Nephron (organoid): ENCODE measurements at regions not wholly inside any gene's neighbourhood (a gene's known extent, or its start where the extent isn't known, plus 50 kb on each side); places are given as distances from the start of the nearest gene placed in this dataset.

ENCODE experiments used
- H3K27ac Mint-ChIP-seq, 3 experiments: 2 replicates each; pipeline ENCODE4 v1.8.0; 2020; ENCODE audit warnings: mixed read lengths in 3 of 3, mild to moderate bottlenecking in 2 of 3, moderate library complexity in 1 of 3
- H3K27me3 Mint-ChIP-seq: 2 replicates; pipeline ENCODE4 v1.8.0; 2021; ENCODE audit warnings: low read depth, mild to moderate bottlenecking, moderate library complexity, mixed read lengths
- H3K36me3 Mint-ChIP-seq: 2 replicates; pipeline ENCODE4 v1.8.0; 2020; ENCODE audit warnings: low read depth, mixed read lengths
- H3K4me1 Mint-ChIP-seq: 2 replicates; pipeline ENCODE4 v1.8.0; 2020; ENCODE audit warnings: mixed read lengths
- H3K4me3 Mint-ChIP-seq, 3 experiments: 2 replicates each; pipeline ENCODE4 v1.8.0; 2020; ENCODE audit warnings: mild to moderate bottlenecking in 3 of 3, mixed read lengths in 3 of 3, moderate library complexity in 2 of 3
- H3K9me3 Mint-ChIP-seq: 2 replicates; pipeline ENCODE4 v1.8.0; 2020; ENCODE audit warnings: mixed read lengths
- CTCF ChIP-seq, 3 experiments: fragments of 200-600 bp; sonication (generic); IDR thresholded peaks; one replicate each; pipeline ENCODE4 v1.5.0; 2021; ENCODE audit warnings: antibody characterized with exemption in 3 of 3; ENCODE audit not compliant: unreplicated experiment in 3 of 3

GRCh38 chr7:50868426-50869100 lies 85.9 kb upstream of the GRB10 start:
- peaks cover 4% of the 10 kb centered on the region for H3K27me3 Mint-ChIP-seq
- H3K4me1 Mint-ChIP-seq = no peaks in the 10 kb centered on the region
- peak overlapping the region in 1 of 3 experiments; percentile 55 for H3K27ac Mint-ChIP-seq
- H3K4me3 Mint-ChIP-seq = no peak overlapping the region
- no peaks in the 10 kb centered on the region for H3K9me3 Mint-ChIP-seq
- no peak for TF ChIP-seq CTCF (IDR thresholded peaks at IDR 0.05; ENCODE audit: unreplicated experiment in 3 of 3)
- no peaks in the 10 kb centered on the region for H3K36me3 Mint-ChIP-seq

- TF ChIP-seq CTCF (IDR thresholded peaks at IDR 0.05; ENCODE audit: unreplicated experiment in 3 of 3) = no peak
- H3K9me3 Mint-ChIP-seq = no peaks in the 10 kb centered on the region
- H3K36me3 Mint-ChIP-seq = no peaks in the 10 kb centered on the region
- H3K27ac Mint-ChIP-seq = no peak overlapping the region
- peaks cover 4% of the 10 kb centered on the region for H3K27me3 Mint-ChIP-seq
- no peaks in the 10 kb centered on the region for H3K4me1 Mint-ChIP-seq
- H3K4me3 Mint-ChIP-seq = no peak overlapping the region
Measured at GRCh38 chr7:50867034-50867356, 84.3 kb upstream of the GRB10 start.

GRCh38 chr7:50866343-50867033 lies 83.8 kb upstream of the GRB10 start:
- no peak for TF ChIP-seq CTCF (IDR thresholded peaks at IDR 0.05; ENCODE audit: unreplicated experiment in 3 of 3)
- no peaks in the 10 kb centered on the region for H3K9me3 Mint-ChIP-seq
- no peaks in the 10 kb centered on the region for H3K4me1 Mint-ChIP-seq
- H3K36me3 Mint-ChIP-seq = no peaks in the 10 kb centered on the region
- H3K4me3 Mint-ChIP-seq = no peak overlapping the region
- H3K27ac Mint-ChIP-seq = no peak overlapping the region
- H3K27me3 Mint-ChIP-seq = peaks cover 4% of the 10 kb centered on the region

- TF ChIP-seq CTCF (IDR thresholded peaks at IDR 0.05; ENCODE audit: unreplicated experiment in 3 of 3) = no peak
- Mint-ChIP-seq H3K27ac (no peak overlapping the region), H3K4me3 (no peak overlapping the region), H3K27me3 (peaks cover 8% of the 10 kb centered on the region), H3K9me3 (no peaks in the 10 kb centered on the region), H3K4me1 (no peaks in the 10 kb centered on the region), H3K36me3 (no peaks in the 10 kb centered on the region)
Measured at GRCh38 chr7:50865450-50865849, 82.8 kb upstream of the GRB10 start.

- TF ChIP-seq CTCF (IDR thresholded peaks at IDR 0.05; ENCODE audit: unreplicated experiment in 3 of 3) = no peak
- no peak overlapping the region for H3K27ac Mint-ChIP-seq
- no peaks in the 10 kb centered on the region for H3K4me1 Mint-ChIP-seq
- no peaks in the 10 kb centered on the region for H3K9me3 Mint-ChIP-seq
- peaks cover 9% of the 10 kb centered on the region for H3K27me3 Mint-ChIP-seq
- H3K36me3 Mint-ChIP-seq = no peaks in the 10 kb centered on the region
- no peak overlapping the region for H3K4me3 Mint-ChIP-seq
Measured at GRCh38 chr7:50864694-50865093, 82.0 kb upstream of the GRB10 start.

- TF ChIP-seq CTCF (IDR thresholded peaks at IDR 0.05; ENCODE audit: unreplicated experiment in 3 of 3) = no peak
- Mint-ChIP-seq H3K4me3 (no peak overlapping the region), H3K27me3 (peaks cover 19% of the 10 kb centered on the region), H3K9me3 (no peaks in the 10 kb centered on the region), H3K4me1 (no peaks in the 10 kb centered on the region), H3K27ac (no peak overlapping the region), H3K36me3 (no peaks in the 10 kb centered on the region)
Measured at GRCh38 chr7:50863053-50863452, 80.4 kb upstream of the GRB10 start.
